ENCODE measurements at regions not wholly inside any gene's neighbourhood (a gene's known extent, or its start where the extent isn't known, plus 50 kb on each side); places are given as distances from the start of the nearest gene placed in this dataset.

DNA sequence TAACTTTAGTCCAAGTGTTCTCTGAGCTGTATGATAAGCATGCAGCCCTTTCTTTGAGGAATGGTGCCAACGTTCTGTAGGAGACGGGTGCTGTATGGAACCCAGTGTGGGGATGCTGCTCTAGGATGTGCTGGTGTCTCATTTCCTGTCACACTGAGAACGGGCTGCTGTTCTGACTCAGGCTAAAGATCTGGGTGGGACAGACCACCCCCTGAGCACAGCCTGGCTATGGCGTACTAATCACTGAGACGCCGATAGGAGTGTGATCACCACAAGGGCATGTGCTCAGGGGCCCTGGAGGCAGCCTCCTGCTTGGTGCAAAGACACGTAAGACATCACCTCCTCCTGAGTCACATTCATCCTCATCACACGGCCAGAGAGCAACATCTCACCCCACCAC lies 240.4 kb downstream of the IRX2 start:
- no peak for TF ChIP-seq CTCF (IDR thresholded peaks at IDR 0.05)
- no peak for TF ChIP-seq POLR2A (IDR thresholded peaks at IDR 0.05)

Measured in lower leg skin (tissue), 3 donors.